Thyroid gland (tissue), 4 donors: ENCODE measurements at regions not wholly inside any gene's neighbourhood (a gene's known extent, or its start where the extent isn't known, plus 50 kb on each side); places are given as distances from the start of the nearest gene placed in this dataset.
"Not testable (repeated sequence)": the region's sequence is repeated elsewhere in the genome, so short reads cannot be mapped to it uniquely, and the experiment has no call there.

Experiments
- DNase-seq, 2 donors: peaks; one replicate each; pipeline ENCODE4 v3.0.0-alpha.2; 2019
- H3K27ac ChIP-seq, 3 donors: fragments of 200-600 bp; sonication (generic); 1 replicate in 2 of 3; 2 replicates in 1 of 3; pipeline ENCODE4 v1.5.1; 2016 to 2019; ENCODE audit warnings: mild to moderate bottlenecking in 1 of 3, moderate library complexity in 1 of 3
- H3K27me3 ChIP-seq: fragments of 200-600 bp; sonication (generic); one replicate; pipeline ENCODE4 v1.5.1; 2019
- H3K36me3 ChIP-seq, 2 donors: fragments of 200-600 bp; sonication (generic); one replicate each; pipeline ENCODE4 v1.5.1; 2016 to 2019
- H3K4me1 ChIP-seq, 2 donors: fragments of 200-600 bp; sonication (generic); one replicate each; pipeline ENCODE4 v1.5.1; 2017 to 2019
- H3K4me3 ChIP-seq, 3 donors: fragments of 200-600 bp; sonication (generic); replicated peaks in 1 of 3; 1 replicate in 2 of 3; 2 replicates in 1 of 3; pipeline ENCODE4 v1.5.1; 2016; ENCODE audit warnings: mild to moderate bottlenecking in 1 of 3
- H3K9me3 ChIP-seq: fragments of 200-600 bp; sonication (generic); one replicate; pipeline ENCODE4 v1.5.1; 2017
- POLR2A ChIP-seq, 2 donors: fragments of 450-650 bp; IDR thresholded peaks; one replicate each; pipeline ENCODE4 v1.6.1; 2017; ENCODE audit warnings: antibody characterized with exemption in 2 of 2, mild to moderate bottlenecking in 2 of 2, moderate library complexity in 1 of 2
- WGBS, 2 donors: methylation state at CpG; one replicate each; pipeline ENCODE4 v1.1.5; 2017; 5-methylcytosine and 5-hydroxymethylcytosine counted together
- intact Hi-C: fragments of 100-400 bp; cut with DNase I; formaldehyde crosslinking; loops from one replicate; pipeline ENCODE4 v1.15.1; 2023
- TF ChIP-seq, protein P1 (sequence below), 6 experiments: fragments of 200-600 bp in 3 of 6; fragments of 450-650 bp in 3 of 6; sonication (generic) in 3 of 6; IDR thresholded peaks; one replicate each; pipeline ENCODE4 v1.5.1; 2016 to 2019; ENCODE audit warnings: antibody characterized with exemption in 6 of 6, mild to moderate bottlenecking in 2 of 6, inconsistent platforms in 1 of 6, moderate library complexity in 1 of 6

DNA sequence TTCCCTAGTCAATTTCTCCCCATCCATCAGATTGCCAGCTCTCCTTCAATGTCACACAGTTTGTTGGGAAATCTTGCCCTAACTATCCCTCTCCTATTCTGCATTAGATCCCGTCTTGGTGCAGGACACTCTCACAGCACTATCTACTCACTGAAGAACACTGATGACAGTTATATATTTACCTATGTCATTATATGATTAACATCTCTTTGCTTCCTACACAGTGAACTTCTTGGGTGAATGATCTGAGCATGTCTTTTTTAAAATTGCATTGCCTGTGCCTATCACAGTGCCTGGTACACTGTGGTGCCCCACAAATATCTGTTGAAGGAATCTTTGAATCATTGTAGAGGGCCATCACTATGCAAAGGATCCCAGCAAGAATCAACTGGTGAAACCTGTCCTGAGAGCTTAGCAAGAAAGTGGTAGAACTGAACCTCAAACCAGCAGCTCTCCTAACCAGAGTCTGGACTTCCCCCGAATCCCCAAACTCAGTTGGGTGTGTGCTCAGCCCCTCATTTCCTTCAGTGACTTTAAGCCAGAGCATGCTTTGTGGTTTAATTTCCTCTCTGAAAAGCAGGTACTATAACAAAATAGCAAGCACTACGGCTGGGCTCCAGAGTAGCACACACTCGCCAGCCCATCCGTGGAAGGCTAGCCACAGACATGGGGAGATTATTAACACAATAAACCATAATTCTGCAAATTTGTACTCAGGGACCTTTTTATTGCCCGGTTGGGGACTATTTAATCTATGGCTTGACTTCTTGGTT, 680.7 kb upstream of the SALL1 start:
- TF ChIP-seq POLR2A (IDR thresholded peaks at IDR 0.05) = no peak
- TF ChIP-seq, protein P1, sequence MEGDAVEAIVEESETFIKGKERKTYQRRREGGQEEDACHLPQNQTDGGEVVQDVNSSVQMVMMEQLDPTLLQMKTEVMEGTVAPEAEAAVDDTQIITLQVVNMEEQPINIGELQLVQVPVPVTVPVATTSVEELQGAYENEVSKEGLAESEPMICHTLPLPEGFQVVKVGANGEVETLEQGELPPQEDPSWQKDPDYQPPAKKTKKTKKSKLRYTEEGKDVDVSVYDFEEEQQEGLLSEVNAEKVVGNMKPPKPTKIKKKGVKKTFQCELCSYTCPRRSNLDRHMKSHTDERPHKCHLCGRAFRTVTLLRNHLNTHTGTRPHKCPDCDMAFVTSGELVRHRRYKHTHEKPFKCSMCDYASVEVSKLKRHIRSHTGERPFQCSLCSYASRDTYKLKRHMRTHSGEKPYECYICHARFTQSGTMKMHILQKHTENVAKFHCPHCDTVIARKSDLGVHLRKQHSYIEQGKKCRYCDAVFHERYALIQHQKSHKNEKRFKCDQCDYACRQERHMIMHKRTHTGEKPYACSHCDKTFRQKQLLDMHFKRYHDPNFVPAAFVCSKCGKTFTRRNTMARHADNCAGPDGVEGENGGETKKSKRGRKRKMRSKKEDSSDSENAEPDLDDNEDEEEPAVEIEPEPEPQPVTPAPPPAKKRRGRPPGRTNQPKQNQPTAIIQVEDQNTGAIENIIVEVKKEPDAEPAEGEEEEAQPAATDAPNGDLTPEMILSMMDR (IDR thresholded peaks at IDR 0.05) = no peak
- no peak overlapping the region for H3K4me3 ChIP-seq
- intact Hi-C loops = no loop called here
- no peak overlapping the region for H3K27ac ChIP-seq
- no peaks in the 10 kb centered on the region for H3K36me3 ChIP-seq
- 91 to 93% methylated on average over 6 of the region's 6 CpGs for WGBS, 2 donors
- H3K9me3 ChIP-seq = no peaks in the 10 kb centered on the region
- peaks cover 0 to 9% of the 10 kb centered on the region in 2 donors for H3K4me1 ChIP-seq
- no peak for DNase-seq
- H3K27me3 ChIP-seq = no peaks in the 10 kb centered on the region

GRCh38 chr16:51831034-51831433, 680.0 kb upstream of the SALL1 start:
- WGBS, 2 donors = 92 to 96% methylated on average over 6 of the region's 6 CpGs
- intact Hi-C loops = not testable (repeated sequence)

DNA sequence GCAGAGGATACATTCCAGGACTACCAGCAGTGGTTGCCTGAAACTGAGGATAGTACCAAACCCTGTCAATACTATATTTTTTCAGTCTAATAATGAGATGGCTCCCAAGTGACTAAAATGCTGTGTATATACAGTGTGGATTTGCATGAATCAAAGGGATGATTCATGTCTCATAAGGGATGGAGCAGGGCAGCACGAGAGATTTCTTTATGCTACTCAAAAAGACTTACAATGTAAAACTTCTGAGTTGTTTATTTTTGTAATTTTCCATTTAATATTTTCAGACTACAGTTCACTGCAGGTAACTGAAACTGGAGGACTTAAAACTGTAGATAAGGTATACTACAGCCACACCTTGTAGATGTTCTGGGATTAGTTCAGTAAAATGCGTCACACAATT, 674.7 kb upstream of the SALL1 start:
- TF ChIP-seq POLR2A (IDR thresholded peaks at IDR 0.05) = no peak
- TF ChIP-seq, protein P1 (IDR thresholded peaks at IDR 0.05) = no peak
- DNase-seq = no peak
- Histone ChIP-seq H3K36me3 (no peaks in the 10 kb centered on the region), H3K27ac (no peak overlapping the region), H3K4me1 (peaks cover 0 to 6% of the 10 kb centered on the region in 2 donors), H3K27me3 (no peaks in the 10 kb centered on the region), H3K4me3 (no peak overlapping the region), H3K9me3 (no peaks in the 10 kb centered on the region)
- intact Hi-C loops = no loop called here
- 92 to 94% methylated on average over 2 of the region's 2 CpGs for WGBS, 2 donors

More at GRCh38 chr16:51831034-51831433, 680.0 kb upstream of the SALL1 start:
- not testable (repeated sequence) for DNase-seq, H3K27ac ChIP-seq, H3K4me1 ChIP-seq, H3K9me3 ChIP-seq, H3K4me3 ChIP-seq, H3K36me3 ChIP-seq, H3K27me3 ChIP-seq

GRCh38 chr16:51822471-51822870, 671.4 kb upstream of the SALL1 start:
- Histone ChIP-seq H3K4me3 (no peak overlapping the region), H3K27me3 (no peaks in the 10 kb centered on the region), H3K27ac (peak overlapping the region in 2 of 3 donors; percentile 8 to 13), H3K4me1 (peaks cover 0 to 13% of the 10 kb centered on the region in 2 donors), H3K9me3 (no peaks in the 10 kb centered on the region), H3K36me3 (no peaks in the 10 kb centered on the region)
- WGBS, 2 donors = 42 to 55% methylated on average over 2 of the region's 2 CpGs
- peak in 1 of 2 donors; percentile 2 for DNase-seq
- intact Hi-C loops = no loop called here
- TF ChIP-seq, protein P1 (IDR thresholded peaks at IDR 0.05) = no peak
- TF ChIP-seq POLR2A (IDR thresholded peaks at IDR 0.05) = no peak

DNA sequence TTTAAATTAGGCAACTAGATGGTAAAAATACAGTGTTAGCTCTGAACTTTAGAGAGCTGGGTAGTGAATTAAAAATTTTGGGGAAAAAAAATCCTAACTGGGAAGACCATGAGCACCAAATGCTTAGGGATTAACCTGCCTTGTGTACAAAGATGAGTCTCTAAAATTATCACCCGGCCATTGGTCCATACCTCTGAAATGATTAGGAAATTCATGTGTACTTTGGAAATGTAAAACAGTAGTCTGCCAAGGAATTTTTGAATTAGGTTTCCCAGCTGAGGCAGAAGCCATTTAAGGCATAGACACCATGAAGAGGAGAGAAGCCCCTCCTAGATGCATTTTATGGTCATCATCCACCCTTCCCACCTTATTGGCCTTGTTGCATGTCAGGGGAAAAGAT, 670.5 kb upstream of the SALL1 start:
- Histone ChIP-seq H3K27me3 (no peaks in the 10 kb centered on the region), H3K4me3 (no peak overlapping the region), H3K27ac (no peak overlapping the region), H3K9me3 (no peaks in the 10 kb centered on the region), H3K4me1 (peaks cover 0 to 13% of the 10 kb centered on the region in 2 donors), H3K36me3 (no peaks in the 10 kb centered on the region)
- WGBS, 2 donors = 91 to 96% methylated on average over 1 of the region's 1 CpG
- intact Hi-C loops = no loop called here
- no peak for DNase-seq
- TF ChIP-seq, protein P1 (IDR thresholded peaks at IDR 0.05) = no peak
- no peak for TF ChIP-seq POLR2A (IDR thresholded peaks at IDR 0.05)
